Mucosa of stomach (tissue), 1 donor: ENCODE measurements at regions not wholly inside any gene's neighbourhood (a gene's known extent, or its start where the extent isn't known, plus 50 kb on each side); places are given as distances from the start of the nearest gene placed in this dataset.
"Not testable (repeated sequence)": the region's sequence is repeated elsewhere in the genome, so short reads cannot be mapped to it uniquely, and the experiment has no call there.

Source experiments
- H3K27me3 ChIP-seq: one replicate; pipeline ENCODE4 v1.7.0; 2013; ENCODE audit warnings: mild to moderate bottlenecking, low read length; ENCODE audit not compliant: control insufficient read depth, insufficient read depth
- H3K36me3 ChIP-seq: one replicate; pipeline ENCODE4 v1.7.0; 2013; ENCODE audit warnings: low read length; ENCODE audit not compliant: control insufficient read depth, insufficient read depth
- H3K4me1 ChIP-seq: one replicate; pipeline ENCODE4 v1.7.0; 2013; ENCODE audit warnings: mild to moderate bottlenecking, low read length; ENCODE audit not compliant: control insufficient read depth, insufficient read depth
- H3K4me3 ChIP-seq: one replicate; pipeline ENCODE4 v1.7.0; 2013; ENCODE audit warnings: low read length
- H3K9ac ChIP-seq: one replicate; pipeline ENCODE4 v1.7.0; 2013; ENCODE audit warnings: mild to moderate bottlenecking, low read length, moderate library complexity
- H3K9me3 ChIP-seq: one replicate; pipeline ENCODE4 v1.7.0; 2013; ENCODE audit warnings: mild to moderate bottlenecking, low read length, moderate library complexity; ENCODE audit not compliant: control insufficient read depth
- donor health status: Pancreatic carcinoma.

DNA sequence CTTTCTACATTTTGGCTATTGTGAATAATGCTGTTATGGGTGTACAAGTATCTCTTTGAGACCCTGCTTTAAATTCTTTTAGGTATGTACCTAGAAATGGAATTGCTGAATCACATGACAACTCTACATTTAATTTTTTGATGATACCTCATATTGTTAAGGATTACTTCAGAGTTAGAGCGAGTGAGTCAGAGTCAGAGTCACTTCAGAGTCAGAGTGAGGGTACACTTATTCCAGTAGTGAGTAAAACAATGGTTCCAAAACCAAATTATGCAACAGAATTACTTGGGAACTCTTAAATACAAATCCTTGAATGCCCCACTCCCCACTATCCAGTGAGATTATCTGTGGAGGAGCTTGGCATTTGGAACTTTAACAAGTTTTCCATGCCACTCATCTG lies 50.3 kb upstream of the SNRK start:
- Histone ChIP-seq H3K36me3 (no peaks in the 10 kb centered on the region), H3K4me3 (no peak overlapping the region), H3K27me3 (no peaks in the 10 kb centered on the region), H3K9me3 (no peaks in the 10 kb centered on the region), H3K4me1 (peaks cover 4% of the 10 kb centered on the region), H3K9ac (no peak overlapping the region)

DNA sequence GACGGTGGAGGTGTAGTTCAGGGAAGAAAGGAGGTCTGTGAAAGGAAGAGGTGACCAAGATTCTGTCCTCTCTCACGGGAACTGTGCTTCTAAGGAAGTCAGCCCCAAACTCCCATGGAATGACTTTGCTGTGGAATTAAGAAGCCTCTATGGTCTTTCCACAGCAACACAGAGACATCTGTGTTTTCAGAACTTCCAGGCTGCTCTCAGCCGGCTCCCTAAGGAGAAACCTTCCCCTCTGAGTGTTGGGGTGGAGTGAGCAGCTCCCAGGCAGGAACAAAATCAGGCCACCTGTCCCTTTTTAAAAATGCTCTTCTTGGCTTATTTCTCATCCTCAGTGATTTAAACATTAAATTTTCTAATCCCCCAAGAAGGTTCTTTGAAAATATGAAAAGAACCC lies 53.3 kb upstream of the SNRK start:
- no peaks in the 10 kb centered on the region for H3K9me3 ChIP-seq
- no peak overlapping the region for H3K9ac ChIP-seq
- no peaks in the 10 kb centered on the region for H3K27me3 ChIP-seq
- no peak overlapping the region for H3K4me3 ChIP-seq
- no peaks in the 10 kb centered on the region for H3K36me3 ChIP-seq
- no peaks in the 10 kb centered on the region for H3K4me1 ChIP-seq

DNA sequence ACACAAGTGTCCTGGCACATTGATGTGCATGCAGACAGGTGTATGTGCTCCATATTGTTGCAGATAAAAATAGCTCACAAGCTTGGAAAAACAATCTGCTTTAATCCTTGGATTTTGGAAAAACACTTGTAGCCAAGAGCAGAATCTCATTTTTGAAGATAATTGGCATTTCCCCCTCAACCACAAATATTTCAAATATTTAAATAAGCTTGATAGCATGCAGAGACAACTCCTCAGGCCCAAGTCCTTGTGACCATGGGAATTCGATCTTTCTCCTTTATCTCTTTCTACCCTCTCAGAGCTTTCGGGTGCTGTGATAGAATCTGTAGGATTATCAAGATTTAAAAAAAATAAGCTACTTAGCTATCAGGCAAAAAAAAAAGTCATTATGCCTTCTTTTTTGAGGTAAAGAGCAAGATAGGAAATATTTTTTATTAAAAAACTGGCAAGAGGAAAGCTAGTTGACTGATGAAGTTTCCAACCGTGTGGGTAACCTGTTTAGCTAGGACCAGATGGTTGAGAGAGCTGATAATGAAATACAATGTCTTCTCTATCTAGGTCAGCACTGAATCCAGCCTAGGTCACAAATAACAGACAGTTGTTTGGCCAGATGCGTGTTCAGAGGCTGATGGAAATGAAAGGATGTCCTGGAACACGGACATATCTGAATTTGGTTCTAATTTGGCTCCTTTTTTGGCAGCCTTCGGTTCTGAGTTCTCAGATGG lies 54.9 kb upstream of the SNRK start:
- no peaks in the 10 kb centered on the region for H3K27me3 ChIP-seq
- no peaks in the 10 kb centered on the region for H3K4me1 ChIP-seq
- H3K9ac ChIP-seq: no peak overlapping the region
- no peaks in the 10 kb centered on the region for H3K9me3 ChIP-seq
- H3K36me3 ChIP-seq: no peaks in the 10 kb centered on the region
- H3K4me3 ChIP-seq: no peak overlapping the region

DNA sequence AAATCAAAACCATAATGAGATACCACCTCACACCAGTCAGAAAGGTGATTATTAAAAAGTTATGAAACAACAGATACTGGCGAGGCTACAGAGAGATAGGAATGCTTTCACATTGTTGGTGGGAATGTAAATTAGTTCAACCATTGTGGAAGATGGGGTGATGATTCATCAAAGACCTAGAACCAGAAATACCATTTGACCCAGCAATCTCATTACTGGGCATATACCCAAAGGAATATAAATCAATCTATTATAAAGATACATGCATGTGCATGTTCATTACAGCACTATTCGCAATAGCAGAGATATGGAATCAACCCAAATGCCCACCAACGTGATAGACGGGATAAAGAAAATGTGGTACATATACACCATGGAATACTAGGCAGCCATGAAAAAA lies 56.5 kb upstream of the SNRK start:
- not testable (repeated sequence) for H3K4me3 ChIP-seq, H3K36me3 ChIP-seq, H3K27me3 ChIP-seq, H3K9me3 ChIP-seq, H3K4me1 ChIP-seq, H3K9ac ChIP-seq

DNA sequence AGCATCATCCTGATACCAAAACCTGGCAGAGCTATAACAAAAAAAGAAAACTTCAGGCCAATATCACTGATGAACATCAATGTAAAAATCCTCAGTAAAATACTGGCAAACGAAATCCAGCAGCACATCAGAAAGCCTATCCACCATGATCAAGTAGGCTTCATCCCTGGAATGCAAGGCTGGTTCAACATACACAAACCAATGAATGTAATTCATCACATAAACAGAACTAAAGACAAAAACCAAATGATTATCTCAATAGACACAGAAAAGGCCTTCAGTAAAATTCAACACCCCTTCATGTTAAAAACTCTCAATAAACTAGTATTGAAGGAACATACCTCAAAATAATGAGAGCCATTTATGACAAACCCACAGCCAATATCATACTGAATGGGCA lies 58.7 kb upstream of the SNRK start:
- H3K4me3 ChIP-seq, H3K9ac ChIP-seq, H3K36me3 ChIP-seq, H3K4me1 ChIP-seq, H3K27me3 ChIP-seq, H3K9me3 ChIP-seq: not testable (repeated sequence)

DNA sequence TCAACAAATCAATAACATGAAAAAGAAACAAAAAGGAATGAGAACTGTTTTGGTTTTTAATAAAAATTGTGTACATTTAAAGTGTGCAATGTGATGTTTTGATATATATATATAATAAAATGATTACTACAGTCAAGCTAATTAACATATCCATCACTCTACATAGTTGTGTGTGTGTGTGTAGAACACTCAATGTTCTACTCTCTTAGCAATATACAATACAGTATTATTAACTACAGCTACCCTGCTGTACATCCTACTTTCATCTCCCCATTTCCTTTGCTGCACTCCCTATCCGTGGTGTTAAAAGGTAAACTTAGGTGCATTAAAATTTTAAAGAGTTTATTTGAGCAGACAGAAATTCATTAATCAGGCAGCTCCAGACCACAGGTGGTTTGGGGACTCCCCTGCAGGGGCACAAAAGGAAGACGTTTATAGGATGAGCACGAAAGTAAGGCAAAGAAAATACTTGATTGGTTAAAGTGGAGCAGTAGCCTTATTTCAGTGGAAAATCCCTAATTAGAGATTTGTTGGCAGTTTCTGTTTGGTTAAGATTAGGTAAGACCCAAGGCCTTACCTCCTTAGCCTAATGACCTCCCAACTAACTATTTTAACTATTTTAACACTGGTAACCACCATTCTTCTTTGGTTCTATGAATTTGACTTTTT lies 61.8 kb upstream of the SNRK start:
- Histone ChIP-seq H3K27me3 (no peaks in the 10 kb centered on the region), H3K36me3 (no peaks in the 10 kb centered on the region), H3K4me1 (no peaks in the 10 kb centered on the region), H3K9ac (no peak overlapping the region), H3K9me3 (no peaks in the 10 kb centered on the region), H3K4me3 (no peak overlapping the region)

DNA sequence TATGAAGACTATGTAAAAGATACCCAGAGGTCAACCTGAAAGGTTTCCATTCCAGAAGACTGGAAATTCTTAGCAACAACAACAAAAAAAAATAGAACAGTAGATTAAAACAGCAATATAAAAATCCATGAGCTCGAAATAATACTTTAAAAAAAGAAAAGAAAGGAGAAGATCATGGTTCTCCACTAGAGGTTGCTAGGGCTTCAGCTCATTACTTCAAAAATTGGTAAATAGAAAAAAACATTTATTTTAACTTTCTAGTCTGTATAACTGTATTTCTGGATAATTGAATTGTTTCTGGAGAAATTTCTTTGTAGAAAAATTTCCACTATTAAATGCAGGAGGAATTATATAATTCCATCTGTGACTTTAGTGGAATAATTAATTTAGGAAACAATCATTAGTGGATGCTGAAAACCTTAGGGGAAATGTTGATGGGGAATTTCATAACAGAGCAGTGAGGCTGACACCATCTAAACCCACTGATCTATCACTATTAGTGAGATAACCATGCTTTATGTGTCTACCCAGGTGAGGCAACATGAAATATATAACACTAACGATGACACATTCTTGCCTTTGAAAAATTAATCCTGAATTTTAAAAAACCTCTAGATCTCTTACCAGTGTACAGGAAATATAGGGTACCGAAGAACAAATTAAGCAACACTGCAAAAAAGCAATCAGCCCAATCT lies 62.5 kb upstream of the SNRK start:
- Histone ChIP-seq H3K36me3 (no peaks in the 10 kb centered on the region), H3K4me3 (no peak overlapping the region), H3K4me1 (no peaks in the 10 kb centered on the region), H3K9me3 (no peaks in the 10 kb centered on the region), H3K9ac (no peak overlapping the region), H3K27me3 (no peaks in the 10 kb centered on the region)

DNA sequence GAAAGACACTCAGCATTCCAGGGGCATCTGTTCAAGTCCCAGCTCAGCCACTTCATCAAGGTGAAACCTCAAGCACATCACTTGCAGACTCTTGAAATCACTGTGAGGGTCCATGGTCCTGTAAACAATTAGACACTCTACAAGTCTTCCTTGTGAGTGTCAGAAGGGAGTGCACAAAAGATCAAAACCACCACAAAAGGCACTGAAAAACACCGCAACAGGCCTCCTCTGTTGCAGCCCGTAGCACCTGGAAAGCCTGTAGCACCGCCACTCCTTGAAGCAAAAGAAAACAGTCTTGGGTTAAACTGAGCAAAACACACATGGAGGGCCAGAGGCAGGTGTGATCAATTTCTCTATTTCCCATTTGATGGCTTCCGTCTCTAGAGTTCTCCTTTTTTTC lies 63.8 kb upstream of the SNRK start:
- no peaks in the 10 kb centered on the region for H3K9me3 ChIP-seq
- no peak overlapping the region for H3K4me3 ChIP-seq
- H3K9ac ChIP-seq: no peak overlapping the region
- no peaks in the 10 kb centered on the region for H3K27me3 ChIP-seq
- H3K4me1 ChIP-seq: no peaks in the 10 kb centered on the region
- no peaks in the 10 kb centered on the region for H3K36me3 ChIP-seq

DNA sequence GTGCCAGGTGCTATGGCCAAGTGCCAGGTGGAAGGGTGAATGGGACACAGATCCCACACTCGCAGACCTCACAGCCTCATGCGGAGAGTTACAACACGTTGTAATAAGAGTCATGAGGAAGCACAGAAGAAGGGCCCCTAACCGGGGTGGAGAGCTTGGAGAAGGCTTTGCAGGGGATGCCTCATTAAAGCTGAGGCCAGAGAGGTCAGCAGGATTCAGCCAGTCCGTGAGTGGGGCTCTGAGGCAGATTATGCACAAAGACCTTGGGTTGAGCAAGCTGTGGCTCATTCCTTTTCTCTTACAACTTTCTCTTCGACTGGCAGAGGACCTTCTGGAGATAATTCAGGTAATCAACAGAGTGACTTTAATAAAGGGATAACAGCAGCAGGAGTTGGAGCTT lies 65.3 kb upstream of the SNRK start:
- no peaks in the 10 kb centered on the region for H3K36me3 ChIP-seq
- H3K9me3 ChIP-seq: no peaks in the 10 kb centered on the region
- no peak overlapping the region for H3K9ac ChIP-seq
- H3K27me3 ChIP-seq: no peaks in the 10 kb centered on the region
- no peaks in the 10 kb centered on the region for H3K4me1 ChIP-seq
- no peak overlapping the region for H3K4me3 ChIP-seq

DNA sequence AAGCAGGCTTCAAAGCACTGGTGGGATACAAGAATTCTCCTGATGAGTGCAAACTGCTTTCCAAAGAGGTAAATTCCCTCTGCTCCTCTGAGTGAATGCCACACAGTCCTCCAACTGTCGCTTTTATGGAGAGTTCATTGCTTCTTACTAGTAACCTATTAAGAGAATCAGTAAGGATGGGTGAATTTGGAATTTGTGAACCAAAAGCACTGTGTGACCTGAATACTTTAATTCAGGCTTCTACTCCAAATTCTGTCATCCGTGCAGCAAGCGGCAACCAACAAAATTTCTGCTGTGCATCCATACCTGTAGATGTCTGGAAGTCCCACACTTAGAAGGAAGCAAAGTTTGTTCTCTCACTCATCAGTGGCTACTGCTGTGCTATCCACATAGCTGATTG lies 66.7 kb upstream of the SNRK start:
- Histone ChIP-seq H3K4me3 (no peak overlapping the region), H3K9ac (no peak overlapping the region), H3K27me3 (no peaks in the 10 kb centered on the region), H3K9me3 (no peaks in the 10 kb centered on the region), H3K4me1 (peaks cover 8% of the 10 kb centered on the region), H3K36me3 (no peaks in the 10 kb centered on the region)

DNA sequence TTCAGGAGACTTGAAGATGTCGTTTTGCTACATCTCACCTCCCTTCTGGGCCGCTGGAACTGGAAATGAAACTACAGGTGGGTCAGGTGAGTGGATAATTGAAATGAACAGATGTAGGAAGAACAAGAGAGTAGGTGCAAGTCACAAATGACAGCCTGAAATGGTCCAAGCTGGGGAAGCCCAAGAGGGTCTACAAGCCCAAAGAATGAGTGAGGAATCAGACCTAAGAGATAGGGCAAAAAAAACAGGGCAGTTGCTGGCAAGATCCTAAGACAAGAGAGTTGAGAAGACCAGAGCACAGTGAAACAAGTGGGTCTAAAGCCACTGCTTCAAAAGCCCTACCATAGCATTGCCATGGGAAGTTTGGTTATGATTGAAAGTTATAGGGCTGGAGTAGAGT lies 67.4 kb upstream of the SNRK start:
- Histone ChIP-seq H3K9ac (no peak overlapping the region), H3K9me3 (no peaks in the 10 kb centered on the region), H3K4me1 (peaks cover 10% of the 10 kb centered on the region), H3K36me3 (no peaks in the 10 kb centered on the region), H3K27me3 (no peaks in the 10 kb centered on the region), H3K4me3 (no peak overlapping the region)

DNA sequence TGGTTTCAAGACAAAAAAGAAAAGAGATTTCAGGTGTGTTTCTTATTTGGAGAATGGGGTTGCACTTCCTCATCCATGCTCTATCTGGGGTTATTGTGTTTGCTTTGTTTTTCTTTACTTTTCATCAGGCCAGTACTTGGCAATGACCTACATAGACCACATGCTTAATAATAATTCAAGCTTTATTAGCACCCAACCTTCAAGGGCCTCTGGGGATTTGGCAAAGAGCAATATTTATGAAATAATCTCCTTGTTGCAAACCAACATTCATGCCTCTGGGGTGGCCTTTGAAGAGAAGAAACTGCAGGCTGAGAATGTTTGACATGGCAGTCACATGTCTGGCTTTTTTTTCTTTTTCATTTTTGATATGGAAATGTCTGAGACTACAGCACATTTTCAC lies 68.2 kb upstream of the SNRK start:
- Histone ChIP-seq H3K4me3 (no peak overlapping the region), H3K4me1 (peaks cover 17% of the 10 kb centered on the region), H3K27me3 (no peaks in the 10 kb centered on the region), H3K9ac (no peak overlapping the region), H3K36me3 (no peaks in the 10 kb centered on the region), H3K9me3 (no peaks in the 10 kb centered on the region)
